Bone marrow (tissue), 2 donors: ENCODE measurements at regions not wholly inside any gene's neighbourhood (a gene's known extent, or its start where the extent isn't known, plus 50 kb on each side); places are given as distances from the start of the nearest gene placed in this dataset.
"Not testable (repeated sequence)": the region's sequence is repeated elsewhere in the genome, so short reads cannot be mapped to it uniquely, and the experiment has no call there.

ENCODE experiments used
- DNase-seq, 2 donors: peaks; one replicate each; lab custom pipeline; 2025; lab: John Stamatoyannopoulos, UW

GRCh38 chr3:168779970-168780645 lies 684.4 kb upstream of the GOLIM4 start:
- not testable (repeated sequence) for DNase-seq

- no peak for DNase-seq
Measured at GRCh38 chr3:168753724-168754123, 658.0 kb upstream of the GOLIM4 start.

GRCh38 chr3:168752339-168752738 lies 656.6 kb upstream of the GOLIM4 start:
- DNase-seq: no peak

GRCh38 chr3:168747697-168748096 lies 652.0 kb upstream of the GOLIM4 start:
- DNase-seq: no peak

GRCh38 chr3:168738527-168739325 lies 643.0 kb upstream of the GOLIM4 start:
- DNase-seq: no peak

DNA sequence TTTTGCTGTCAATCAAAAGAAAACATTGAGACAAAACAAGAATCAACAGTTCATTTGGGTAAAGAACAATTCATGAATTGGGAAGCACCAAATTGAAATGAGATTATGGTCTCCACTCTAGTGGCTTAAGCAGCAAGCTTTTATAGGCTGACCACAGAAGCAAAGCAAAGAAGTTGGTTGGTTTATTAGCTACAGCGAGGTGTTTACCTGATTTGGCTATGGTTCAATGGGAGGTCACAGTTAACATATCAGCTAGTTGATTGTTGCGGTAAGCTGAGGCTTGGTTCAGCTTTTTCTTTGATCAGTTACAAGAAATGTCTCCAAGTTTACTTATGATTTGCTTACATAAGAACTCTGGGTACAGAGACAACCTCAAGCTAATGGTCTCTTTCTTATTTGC lies 640.5 kb upstream of the GOLIM4 start:
- no peak for DNase-seq

DNA sequence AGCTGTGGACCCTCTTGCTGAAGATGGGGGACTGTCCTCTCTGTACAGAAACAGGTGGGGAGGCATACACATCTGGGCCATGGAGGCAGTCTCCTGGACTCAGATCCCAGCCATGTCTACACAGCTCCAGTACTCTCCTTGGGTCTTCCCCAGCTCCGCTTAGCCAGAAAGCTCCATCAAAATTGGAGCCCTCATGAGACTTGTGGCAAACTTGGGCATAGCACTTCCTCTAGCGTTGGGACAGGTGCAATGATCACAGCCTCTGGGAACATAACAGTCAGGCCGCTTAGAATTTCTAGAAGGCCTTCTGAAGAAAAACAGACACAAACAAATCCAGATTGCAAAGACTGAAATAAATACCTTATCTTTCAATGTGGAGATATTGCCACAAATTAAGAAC lies 634.3 kb upstream of the GOLIM4 start:
- no peak for DNase-seq

DNA sequence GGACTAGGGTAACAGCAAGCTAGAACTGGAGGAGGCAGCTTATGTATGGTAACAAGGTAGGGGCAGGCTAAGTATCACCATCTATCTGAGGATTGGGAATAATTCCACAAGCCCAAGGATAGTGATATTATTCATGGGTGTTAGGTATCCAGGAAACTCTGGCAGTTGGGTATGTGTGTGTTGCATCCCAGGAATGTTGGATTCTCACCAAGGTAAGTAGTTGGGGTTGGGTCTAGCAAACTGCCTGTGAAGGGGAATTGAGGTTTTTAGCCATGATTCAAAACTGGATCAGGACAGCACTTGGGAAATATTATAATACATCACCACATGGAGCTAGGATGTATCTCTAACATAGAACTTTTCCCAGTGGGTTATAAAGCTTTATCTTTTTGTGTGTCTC lies 626.4 kb upstream of the GOLIM4 start:
- DNase-seq: no peak

DNA sequence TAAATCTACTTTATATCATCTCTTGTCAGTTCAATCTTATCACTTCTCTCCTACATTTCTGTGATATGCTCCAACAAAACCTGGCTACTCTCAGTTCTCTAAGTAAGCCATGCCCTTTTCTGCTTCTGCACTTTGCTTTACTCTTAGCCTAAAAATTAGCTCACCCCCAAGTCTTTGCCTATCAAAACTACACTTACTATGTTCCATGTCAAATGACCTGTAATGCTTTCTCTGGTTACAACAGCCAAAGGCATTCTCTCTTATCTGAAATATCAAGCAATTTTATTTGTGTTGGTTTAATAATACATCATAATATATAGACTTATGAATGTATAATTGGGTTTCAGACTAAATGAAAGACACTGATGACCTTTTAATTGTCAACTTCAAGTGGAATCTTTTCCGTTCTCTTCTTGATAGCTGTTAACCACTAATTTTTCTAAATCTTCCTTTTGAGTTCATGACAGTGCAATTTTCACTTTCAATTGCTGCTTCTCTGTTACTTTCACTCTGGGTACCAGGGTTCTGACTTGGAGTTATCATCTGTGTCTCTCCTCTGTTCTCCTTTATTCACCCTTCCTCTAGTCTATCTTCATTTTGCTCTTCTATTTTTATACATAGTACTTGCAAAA lies 619.0 kb upstream of the GOLIM4 start:
- peak in 1 of 2 donors; percentile 46 for DNase-seq

GRCh38 chr3:168709073-168709472 lies 613.3 kb upstream of the GOLIM4 start:
- no peak for DNase-seq

GRCh38 chr3:168707900-168708299 lies 612.2 kb upstream of the GOLIM4 start:
- no peak for DNase-seq

GRCh38 chr3:168705412-168705811 lies 609.7 kb upstream of the GOLIM4 start:
- no peak for DNase-seq

- DNase-seq: no peak
Measured at GRCh38 chr3:168696051-168696450, 600.3 kb upstream of the GOLIM4 start.

GRCh38 chr3:168693870-168694269 lies 598.1 kb upstream of the GOLIM4 start:
- DNase-seq: no peak

DNA sequence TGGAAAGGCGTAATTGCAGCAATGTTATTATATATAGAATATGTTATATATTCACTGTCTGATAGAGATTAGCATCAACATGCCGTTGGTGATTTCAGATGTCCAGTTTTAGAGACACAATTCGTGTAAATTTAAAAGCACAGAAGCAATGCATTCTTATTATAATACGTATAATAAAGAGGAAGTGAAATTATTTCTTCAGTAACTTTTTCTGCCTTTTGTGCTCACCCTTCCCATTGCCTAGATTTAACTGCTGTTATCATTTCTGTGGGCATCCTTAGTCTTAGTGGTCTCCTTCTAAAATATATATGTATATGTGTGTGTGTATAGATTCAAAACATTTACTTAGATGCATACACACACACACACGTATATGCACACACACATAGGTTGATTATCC lies 592.5 kb upstream of the GOLIM4 start:
- no peak for DNase-seq

GRCh38 chr3:168684519-168684918 lies 588.8 kb upstream of the GOLIM4 start:
- DNase-seq: no peak

GRCh38 chr3:168678730-168679129 lies 583.0 kb upstream of the GOLIM4 start:
- no peak for DNase-seq

DNA sequence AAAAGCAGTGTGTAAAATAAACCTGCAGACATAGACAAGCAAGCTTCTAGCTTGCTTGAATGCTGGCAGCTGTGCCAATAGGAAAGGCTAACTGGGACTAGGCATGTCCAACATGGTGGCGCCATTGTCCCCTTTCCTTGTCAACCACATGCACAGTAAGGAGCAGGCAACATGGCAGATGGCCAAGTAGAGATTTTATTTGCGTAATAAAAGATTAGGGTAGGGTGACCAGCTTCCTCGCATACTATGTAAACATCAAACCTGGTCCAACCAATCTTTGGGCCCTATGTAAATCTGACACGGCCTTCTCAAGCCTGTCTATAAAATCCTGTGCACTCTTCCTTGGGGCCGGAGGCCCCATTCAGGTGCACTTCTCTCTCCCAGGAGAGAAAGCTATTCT lies 575.4 kb upstream of the GOLIM4 start:
- DNase-seq: no peak

DNA sequence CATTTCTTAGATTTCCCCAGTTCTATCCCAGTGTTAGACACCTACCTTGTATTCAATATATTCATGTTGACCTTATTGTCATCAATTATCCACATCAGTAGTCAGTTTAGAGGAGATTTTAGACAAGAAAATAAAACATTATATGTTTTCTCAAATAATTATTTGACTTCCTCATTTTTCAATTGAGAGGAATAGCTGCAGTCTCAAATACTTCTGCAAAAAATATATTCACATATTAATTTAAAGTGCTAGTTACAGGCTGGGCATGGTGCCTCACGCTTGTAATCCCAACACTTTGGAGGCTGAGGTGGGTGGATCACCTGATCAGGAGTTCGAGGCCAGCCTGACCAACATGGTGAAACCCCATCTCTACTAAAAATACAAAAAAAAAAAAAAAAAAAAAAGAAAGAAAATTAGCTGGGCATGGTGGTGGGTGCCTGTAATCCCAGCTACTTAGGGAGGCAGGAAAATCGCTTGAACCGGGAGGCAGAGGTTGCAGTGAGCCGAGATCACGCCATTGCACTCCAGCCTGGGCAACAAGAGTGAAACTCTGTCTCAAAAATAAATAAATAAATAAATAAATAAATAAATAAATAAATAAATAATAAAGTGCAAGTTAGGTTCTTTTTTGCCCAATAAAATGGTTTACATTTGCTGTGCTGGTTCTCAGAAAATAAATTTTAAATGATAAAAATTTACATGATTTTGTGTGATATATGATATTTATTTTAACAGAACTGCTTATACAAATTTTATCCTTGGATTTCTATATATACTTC lies 565.3 kb upstream of the GOLIM4 start:
- not testable (repeated sequence) for DNase-seq

GRCh38 chr3:168659015-168659414 lies 563.3 kb upstream of the GOLIM4 start:
- no peak for DNase-seq

DNA sequence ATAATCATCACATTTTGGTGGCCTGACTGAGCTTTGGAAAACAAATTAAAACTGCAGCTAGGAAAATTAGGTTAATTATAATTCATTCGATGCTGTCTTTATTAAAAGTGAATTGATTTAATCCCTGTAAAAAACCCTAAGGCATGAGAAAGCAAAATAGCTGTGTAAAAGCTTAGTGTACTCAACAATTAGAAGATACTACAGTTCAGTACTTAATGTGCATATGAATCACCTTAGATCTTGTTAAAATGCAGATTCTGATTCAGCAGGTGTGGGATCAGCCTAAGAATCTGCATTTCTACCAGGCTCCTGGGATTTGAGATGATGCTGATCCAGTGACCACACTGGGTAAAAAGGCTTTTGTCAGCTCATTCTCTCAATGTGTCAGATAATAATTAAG lies 559.9 kb upstream of the GOLIM4 start:
- no peak for DNase-seq

- no peak for DNase-seq
Measured at GRCh38 chr3:168654700-168655099, 559.0 kb upstream of the GOLIM4 start.
